GM19463 (cell line): ENCODE measurements at regions not wholly inside any gene's neighbourhood (a gene's known extent, or its start where the extent isn't known, plus 50 kb on each side); places are given as distances from the start of the nearest gene placed in this dataset.

Experiments
- ATAC-seq: cut with Tn5 transposase; IDR thresholded peaks from one replicate; pipeline ENCODE4 v1.9.1; 2021; ENCODE audit warnings: mild to moderate bottlenecking, moderate library complexity; ENCODE audit not compliant: unreplicated experiment

DNA sequence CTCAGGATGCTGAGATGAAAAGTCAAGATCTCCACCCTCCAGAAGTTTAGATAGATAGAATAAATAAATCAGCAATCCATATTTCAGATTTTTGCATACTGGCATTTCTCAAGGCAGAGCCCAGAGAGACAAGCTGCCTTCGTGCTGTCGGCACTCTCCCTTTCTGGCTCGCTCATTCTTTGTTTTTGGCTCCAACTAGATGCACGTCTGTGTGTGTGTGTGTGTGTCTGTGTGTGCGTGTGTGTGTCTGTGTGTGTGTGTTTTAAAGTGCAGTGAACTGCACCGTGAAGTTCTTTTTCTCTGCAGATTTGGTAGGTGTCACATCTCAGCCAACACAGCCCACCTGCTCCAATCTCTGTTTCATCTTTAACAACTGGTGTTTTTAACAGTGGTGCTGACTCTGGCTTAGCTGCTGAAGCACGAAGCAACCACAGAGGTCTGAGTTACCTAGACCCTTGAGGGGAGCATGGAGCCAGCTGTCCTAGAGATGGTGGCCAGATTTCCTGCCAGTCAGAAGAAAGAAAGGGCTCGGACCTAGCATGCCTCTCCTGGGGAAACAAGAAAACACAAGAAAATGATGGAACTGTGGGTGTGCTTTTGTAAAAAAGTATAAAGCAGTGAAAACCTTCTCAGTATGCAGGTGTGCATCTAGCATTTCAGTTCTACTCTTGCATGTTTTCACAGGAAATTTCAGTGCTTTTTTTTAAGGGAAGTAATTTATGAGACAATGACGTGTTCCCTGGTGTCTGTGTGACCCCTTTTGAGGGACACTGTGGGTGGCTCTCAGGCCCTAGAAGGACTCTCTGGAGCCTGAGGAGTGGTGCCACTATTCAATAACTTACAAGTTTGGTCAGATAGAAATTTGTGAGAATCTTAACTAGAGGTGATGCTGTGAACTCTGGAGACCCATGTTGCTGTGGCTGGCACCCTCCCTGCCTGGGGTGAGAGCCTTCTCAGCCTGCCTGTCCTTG is 364.3 kb downstream of the RNF144A start:
- no peak for ATAC-seq

DNA sequence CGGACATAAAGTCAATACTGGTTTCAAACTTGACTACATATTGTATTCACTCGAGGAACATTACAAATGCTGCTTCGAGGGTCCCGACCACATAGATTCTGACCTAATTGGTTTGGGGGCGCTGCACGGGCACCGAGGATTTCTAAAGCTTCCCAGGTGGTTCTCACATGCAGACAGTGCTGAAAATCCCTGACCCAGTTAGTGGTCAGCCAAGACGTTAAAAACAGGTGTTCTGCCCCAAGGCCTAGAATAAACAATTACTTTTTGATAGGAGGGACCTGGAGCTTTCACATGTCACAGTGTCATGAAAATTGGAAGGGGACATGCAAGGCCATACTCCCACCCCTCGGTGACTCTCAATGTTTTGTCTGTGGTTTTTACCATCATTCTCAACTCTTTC is 368.9 kb downstream of the RNF144A start:
- no peak for ATAC-seq

DNA sequence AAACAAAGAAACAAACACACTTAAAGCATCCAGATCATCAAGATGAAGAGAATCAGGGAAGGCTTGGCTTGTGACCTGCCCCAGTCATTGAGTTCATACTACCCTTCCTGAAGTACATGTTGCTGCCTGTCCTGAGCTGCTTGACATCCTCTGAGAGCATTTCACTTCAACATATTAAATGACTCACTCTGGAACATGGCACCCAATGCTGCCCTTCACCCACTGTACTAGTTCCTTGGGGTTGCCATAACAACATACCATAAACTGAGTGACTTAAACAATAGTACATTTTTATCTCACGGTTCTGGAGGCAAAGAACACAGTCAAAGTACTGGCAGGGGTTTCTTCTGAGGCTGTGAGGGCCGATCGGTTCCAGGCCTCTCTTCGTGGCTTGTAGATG is 371.3 kb downstream of the RNF144A start:
- no peak for ATAC-seq

DNA sequence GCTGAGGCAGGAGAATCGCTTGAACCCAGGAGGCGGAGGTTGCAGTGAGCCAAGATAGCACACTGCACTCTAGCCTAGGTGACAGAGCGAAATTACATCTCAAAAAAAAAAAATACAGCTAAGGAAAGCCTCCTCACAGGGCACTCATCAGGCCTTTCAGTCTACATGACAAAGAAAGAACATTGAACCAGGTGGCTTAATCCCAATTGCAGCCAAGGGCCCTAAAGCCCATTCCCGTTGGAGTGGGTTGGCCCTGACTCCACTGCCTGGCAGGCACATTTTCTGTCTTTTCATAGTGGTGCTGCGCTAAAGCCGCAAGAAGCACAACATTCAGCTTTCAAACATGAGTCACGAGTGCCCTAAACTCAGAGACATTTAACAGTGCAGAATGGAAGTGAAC is 372.5 kb downstream of the RNF144A start:
- no peak for ATAC-seq

DNA sequence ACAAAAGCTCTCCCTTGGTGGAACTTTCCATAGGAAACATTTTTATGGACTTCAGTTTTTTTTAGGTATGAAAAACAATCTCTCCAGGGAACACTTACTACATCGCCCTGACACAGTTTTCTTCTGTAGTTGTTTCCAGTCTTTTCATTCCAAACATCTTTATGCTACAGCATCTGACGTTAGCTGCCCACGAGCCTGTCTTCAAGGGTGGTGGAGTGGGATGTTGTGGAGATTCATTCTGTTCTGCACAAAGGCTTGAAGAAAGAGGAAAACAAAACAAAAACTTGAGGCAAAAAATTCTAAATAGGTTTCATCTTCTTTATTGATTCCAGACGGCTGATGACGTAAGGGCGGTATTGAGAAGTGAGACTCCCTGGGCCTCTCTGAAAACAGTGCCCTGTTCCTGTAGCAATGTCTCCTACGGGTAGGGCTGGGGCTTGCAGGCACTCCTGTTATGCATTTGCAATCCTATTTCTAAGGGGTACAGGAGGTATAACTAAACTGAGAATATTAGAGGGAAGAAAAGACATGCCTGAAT is 375.0 kb downstream of the RNF144A start:
- ATAC-seq, result no peak

DNA sequence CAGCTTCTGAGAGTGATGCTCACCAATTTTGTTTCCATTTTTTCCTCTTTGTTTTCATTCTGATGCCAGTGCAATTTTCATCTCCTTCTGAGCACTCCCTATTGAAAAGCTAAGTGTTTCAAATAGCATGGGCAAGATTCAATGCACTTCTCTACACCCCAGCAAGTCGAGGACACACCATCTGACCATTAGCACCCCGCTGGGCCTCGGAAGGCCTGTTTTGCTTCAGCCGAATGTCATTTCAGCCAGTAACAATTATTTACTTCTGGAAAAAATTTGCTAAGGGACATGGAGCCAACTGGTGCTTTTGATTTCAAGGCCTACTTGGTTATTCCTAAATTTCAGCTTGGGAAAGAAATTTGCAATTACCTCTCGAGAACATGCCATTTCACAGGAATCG is 392.4 kb downstream of the RNF144A start:
- ATAC-seq, result no peak

DNA sequence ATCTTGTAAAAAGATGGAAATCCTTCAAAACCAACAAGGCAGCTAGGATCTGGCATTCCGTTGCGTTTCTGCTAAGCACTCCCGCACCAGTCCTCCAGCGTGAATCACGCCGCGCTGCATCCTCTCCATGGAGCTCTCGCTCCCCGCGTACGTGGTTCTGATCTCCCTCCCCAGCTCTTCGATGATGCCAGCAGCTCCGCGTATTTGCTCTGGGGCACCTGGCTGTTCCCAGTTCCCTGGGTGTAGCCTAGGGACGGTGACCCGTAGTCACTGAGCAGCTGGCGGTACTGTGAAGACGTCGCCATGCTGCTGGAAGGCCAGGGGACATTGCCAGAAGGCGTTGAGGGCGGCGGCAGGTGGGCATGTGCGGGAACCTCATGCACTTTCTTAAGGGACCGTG is 407.5 kb downstream of the RNF144A start:
- ATAC-seq, result no peak

DNA sequence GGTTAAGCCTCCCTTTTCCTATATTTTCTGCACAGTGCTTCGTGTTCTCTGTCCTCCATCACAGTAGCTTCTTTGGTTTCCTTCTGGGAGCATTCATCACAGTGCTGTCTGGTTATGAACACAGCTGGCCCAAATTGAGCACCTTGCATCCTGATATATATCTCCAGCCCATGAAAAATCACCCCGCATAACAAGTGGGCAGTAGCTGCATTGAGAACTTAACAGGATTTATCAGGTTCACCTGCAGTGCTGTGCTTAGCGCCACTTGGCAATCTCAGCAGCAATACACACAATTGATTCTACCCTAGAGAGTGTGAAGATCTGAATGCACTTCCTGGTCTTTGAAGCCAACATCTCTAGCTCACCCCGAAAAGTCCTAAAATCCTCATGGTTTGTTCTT is 408.0 kb downstream of the RNF144A start:
- ATAC-seq, result no peak

DNA sequence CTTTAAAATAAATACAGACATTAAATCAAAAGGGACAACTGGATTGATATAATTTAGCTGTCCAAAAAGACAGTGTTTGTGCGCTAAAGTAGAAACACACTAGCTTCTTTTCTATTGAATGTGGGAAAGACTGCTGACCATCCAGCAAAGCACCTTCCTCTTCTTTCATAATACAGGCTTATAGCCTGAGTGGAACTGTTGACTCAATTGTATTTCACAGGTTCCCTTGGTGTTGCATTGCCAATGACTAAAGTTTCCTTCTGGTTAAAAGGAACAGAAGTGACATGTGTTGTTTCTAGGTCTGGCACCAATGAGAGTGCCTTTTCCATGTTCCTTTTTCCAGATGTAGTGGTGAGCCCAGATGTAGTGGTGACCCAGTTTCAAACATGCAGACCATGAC is 412.3 kb downstream of the RNF144A start:
- ATAC-seq, result no peak

DNA sequence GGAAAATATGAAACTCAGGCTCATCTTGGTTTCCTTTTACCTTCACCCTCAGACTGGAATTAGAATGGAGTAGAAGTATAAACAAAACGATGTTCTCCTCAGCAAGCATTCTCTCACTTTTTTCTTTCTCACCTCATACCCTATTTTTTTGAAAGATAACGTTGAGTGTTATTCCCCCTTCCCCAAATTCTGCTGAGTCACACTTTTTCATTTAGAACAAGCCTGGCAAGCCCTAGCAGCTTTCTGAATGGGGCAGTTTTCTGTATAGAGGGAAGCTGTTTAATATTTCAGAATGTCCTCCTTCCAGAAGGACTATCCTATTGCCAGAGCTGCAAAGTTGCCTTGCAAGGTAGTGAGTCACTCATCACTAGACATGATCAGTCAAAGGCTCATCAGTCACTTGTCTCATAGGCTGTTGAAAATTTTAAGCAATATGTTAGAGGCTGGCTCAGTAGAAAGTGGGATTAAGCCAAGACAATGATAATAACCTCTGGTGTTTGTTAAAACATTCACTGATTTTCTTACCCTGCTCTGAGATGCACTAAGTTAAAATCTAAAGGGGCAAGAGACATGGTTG is 416.1 kb downstream of the RNF144A start:
- no peak for ATAC-seq

DNA sequence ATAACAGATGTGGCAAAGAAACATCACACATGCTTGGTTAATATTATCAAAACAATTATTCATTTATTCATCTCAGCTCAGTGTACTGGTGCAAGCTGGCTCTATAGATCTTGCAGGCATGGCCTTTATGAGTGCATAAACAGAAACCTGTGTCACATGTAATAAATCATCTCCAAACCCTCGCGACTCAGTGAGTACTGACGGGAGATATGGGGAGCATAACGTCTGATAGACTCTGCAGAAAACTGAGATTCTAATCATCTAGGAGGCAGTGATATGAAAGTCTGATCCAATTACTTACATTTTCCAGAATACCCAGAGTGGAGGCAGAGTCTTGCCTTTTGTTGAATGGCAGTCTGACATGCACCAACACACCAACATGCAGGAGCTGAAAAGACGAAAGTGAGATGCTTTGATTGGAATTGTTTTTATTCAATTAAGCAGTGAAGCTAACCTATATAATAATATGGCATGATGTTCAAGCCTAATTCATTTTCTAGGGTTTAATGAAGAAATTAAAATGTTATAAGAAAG is 416.8 kb downstream of the RNF144A start:
- ATAC-seq, result no peak

DNA sequence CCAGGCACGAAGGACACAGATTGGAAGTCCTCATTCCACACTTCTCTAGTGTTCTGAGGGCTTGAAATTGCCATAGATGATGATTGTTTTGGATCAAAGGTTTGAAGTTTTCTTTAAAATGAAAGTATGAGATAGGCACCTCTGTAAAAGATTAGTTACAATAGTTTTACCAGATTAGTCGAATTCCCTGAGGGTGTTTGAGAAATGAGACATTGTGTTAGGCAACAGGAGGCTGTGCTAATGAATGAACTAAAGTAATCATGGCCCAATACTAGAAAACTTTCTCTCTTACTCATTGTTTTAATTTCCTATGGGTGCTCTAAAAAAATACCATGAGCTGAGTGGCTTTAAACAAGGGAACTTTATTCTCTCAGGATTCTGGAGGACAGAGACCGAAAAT is 421.7 kb downstream of the RNF144A start:
- ATAC-seq, result no peak

DNA sequence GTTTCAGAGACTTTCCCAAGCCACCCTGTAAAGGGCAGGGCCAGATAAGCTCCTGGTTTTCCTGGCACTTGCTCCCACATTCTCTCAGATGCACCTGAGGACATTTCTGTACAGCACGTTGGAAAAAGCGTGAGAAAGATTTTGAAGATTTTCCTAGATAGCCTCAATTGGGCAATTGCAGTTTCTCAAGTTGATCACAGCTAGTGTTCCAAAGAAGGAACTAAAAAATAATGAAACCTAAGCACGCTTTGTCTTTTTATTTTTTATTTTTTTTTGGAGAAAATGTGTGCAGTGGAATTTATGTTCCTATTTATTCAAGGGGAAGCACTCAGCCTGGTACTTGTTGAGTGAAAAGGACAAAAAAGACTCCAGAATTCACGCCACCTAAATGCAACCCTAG is 429.1 kb downstream of the RNF144A start:
- no peak for ATAC-seq

DNA sequence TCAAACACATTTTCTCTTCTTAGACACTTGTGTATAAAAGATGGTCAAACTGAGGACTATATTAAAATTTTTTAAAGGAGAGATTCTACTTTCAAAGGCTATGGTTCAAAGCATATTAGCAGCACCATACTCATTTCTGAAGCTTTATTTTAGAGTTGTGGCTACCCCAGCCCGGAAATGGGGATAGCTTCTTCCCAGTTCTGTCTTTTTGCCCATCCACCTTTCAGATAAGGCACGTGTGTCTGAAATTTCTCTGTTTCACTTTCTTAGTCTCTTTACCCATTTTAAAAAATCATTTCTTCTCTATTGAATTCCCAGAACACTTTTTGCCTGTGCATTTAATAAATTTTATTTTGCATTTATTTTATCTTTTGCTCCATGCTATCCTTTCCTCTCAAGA is 431.5 kb downstream of the RNF144A start:
- ATAC-seq, result no peak

DNA sequence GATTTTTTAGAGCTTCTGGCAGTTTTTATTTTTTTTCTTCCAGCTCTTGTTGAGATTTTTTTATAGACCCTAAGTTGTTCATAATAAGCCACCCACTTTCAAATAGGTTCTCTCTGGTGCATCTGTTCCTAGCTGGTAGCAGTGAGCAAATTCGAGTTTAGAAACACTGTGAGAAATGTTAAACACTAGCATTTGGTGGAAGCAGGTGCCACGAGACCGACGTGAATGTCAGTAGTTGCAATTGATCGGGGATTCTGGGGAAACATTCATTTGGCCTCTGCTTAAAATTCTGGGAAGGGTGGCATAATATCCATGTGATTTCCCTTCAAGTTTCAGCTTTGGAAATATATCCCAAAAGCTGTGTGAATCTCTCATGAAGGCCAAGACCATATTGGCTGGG is 435.0 kb downstream of the RNF144A start:
- no peak for ATAC-seq

DNA sequence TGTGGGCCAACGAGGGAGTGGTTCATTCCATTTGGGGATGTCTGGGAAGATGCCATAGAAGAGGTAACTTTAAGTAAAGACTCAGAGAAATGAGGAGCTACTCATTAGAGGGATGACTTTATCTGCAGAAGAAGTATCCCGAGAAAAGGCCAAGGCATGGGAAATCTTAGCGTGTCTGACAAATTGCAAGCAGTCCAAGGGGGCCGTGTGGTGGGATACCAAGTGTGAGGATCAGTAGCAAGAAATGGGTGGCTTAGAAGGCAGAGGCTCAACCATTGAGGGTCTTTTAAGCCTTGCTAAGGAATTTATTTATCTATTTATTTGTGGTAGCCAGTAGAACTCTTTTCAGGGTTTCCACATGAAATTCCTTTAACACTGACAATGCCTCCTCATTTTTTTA is 436.4 kb downstream of the RNF144A start:
- ATAC-seq, result no peak

DNA sequence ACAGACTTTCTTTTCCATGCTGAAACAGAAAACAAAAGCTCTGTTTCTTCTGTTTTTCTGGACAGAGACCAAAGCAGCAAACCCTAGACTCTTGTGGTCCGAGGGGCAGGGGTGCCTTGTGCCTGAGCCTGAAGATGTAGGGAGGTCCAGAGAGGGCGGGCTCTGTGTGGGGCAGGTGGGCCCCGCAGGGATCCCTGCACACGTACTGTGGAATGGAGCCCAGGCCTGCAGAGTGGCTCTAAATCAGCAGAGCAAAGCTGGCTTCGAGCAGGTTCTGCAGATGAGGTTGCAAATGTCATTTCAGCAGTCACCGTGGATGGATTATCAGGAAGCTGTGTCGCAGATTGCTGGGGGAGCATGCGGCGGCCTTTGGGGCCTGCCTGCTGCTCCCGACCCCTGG is 438.6 kb downstream of the RNF144A start:
- ATAC-seq, result no peak

DNA sequence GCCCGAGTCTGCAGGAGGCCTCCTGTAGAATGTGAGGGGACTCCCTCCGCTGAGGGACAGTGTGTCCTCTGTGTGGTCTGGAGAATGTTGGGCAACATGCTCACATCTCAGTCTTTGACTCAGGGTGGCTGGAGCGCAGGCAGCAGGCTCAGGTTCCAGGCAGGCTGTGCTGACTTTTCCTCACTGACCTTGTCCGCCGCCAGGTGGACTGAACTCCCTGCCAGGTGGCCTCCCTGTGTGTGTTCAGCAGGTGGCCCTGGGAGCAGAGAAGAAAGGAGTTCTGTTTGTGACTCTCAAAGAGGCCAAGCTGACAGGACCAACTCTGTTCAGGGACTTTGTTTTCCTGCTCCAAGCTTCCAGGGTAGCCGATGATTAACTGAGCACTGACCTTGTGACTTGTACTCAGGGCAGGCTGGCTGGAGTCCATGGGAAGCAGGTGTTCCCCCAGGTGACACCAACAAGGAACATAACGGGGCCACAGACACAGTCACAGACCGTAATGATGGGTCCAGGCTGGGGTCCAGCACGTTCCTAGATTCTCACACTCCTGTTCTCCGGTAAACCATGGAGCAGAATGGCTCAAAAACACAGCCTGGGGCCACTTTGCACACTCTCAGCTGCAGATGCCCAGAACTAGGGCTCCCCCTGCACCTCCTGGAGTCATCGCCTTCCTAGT is 439.8 kb downstream of the RNF144A start:
- ATAC-seq, result no peak

DNA sequence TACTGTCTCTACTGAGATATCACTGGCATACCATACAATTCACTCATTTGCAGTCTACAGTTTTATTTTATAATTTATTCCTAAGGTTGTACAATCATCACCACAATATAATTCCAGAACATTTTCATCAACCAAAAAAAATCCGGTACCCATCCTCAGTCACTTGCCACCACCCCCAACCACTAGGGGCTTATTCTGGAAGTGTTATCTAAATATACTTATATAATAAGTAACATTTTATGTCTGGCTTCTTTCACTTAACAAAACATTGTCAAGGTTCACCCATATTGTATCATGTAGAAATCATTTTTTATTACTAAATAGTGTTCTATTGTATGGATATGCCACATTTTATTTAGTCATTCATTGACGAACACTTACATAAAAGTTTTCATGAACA is 440.8 kb downstream of the RNF144A start:
- no peak for ATAC-seq

DNA sequence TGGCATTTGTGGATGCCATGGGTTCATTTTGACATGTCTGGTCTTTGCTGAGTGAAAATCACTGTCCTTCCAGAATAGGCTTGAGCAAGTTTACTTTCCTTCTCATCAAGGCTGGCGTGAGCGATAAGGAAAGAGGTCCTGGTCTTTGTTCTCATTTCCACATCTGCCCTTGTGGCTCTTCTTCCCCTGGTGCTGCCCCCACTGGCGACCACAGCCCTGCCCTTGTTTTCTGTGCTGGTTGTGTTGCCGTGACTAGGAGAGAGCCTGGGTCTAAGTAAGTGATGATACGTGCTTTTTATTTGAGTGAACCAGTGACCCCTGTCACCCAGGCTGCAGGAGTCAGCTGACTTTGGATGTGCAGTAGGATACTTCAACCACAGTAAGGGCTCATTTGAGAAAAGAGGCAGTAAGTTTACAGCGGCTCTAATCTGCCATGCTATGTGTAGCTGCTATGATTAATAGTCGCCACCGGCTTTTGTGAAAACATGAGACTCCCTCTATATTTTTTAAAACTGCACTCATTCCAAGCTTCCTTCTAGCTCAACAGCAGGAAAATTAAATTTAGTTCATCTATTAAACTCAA is 441.7 kb downstream of the RNF144A start:
- ATAC-seq, result no peak

DNA sequence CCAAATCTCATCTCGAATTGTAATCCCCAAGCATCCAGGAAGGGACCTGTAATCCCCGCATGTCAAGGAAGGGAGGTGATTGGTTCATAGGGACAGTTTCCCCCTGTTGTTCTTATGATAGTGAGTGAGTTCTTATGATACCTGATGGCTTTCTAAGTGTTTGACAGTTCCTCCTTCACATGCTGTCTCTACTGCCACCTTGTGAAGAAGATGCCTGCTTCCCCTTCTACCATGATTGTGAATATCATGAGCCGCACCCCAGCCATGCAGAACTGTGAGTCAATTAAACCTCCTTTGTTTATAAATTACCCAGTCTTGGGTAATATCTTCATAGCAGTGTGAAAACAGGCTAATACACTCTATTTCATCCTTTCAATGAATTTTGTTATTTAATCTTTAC is 446.7 kb downstream of the RNF144A start:
- no peak for ATAC-seq
